Heart left ventricle (tissue), 16 donors: ENCODE measurements at regions not wholly inside any gene's neighbourhood (a gene's known extent, or its start where the extent isn't known, plus 50 kb on each side); places are given as distances from the start of the nearest gene placed in this dataset.

Source experiments
- ATAC-seq, 4 donors: fragments of 200-7000 bp; cut with Tn5 transposase; one replicate each; pipeline ENCODE4 v1.9.1; 2020 to 2022; ENCODE audit warnings: moderate library complexity in 4 of 4, mild to moderate bottlenecking in 3 of 4, moderate number of reproducible peaks in 1 of 4
- DNase-seq, 5 donors: peaks; one replicate each; pipeline ENCODE4 v3.0.0-alpha.2; 2020
- H3K27ac ChIP-seq, 12 donors: fragments of 200-600 bp; sonication (generic) in 4 of 12; one replicate each; pipeline versions ENCODE4 v1.5.0 to v1.8.0; 2016 to 2022; ENCODE audit warnings: mild to moderate bottlenecking in 2 of 12
- H3K27me3 ChIP-seq, 9 donors: fragments of 200-600 bp; sonication (generic) in 2 of 9; one replicate each; pipeline versions ENCODE4 v1.5.1 to v1.8.0; 2016 to 2022; ENCODE audit warnings: mild to moderate bottlenecking in 3 of 9
- H3K36me3 ChIP-seq, 9 donors: fragments of 200-600 bp; sonication (generic) in 2 of 9; one replicate each; pipeline versions ENCODE4 v1.5.0 to v1.8.0; 2018 to 2022; ENCODE audit warnings: mild to moderate bottlenecking in 2 of 9
- H3K4me1 ChIP-seq, 12 donors: fragments of 200-600 bp; sonication (generic) in 4 of 12; one replicate each; pipeline versions ENCODE4 v1.5.0 to v1.8.0; 2016 to 2022; ENCODE audit warnings: mild to moderate bottlenecking in 3 of 12
- H3K4me3 ChIP-seq, 12 donors: fragments of 200-600 bp; sonication (generic) in 4 of 12; one replicate each; pipeline versions ENCODE4 v1.5.0 to v1.8.0; 2017 to 2022; ENCODE audit warnings: mild to moderate bottlenecking in 9 of 12, moderate library complexity in 4 of 12
- H3K9me3 ChIP-seq, 12 donors: fragments of 200-600 bp; sonication (generic) in 4 of 12; one replicate each; pipeline versions ENCODE4 v1.5.0 to v1.8.0; 2016 to 2022; ENCODE audit warnings: mild to moderate bottlenecking in 1 of 12
- POLR2A ChIP-seq, 2 donors: fragments of 450-650 bp; IDR thresholded peaks; one replicate each; pipeline ENCODE4 v1.6.1; 2017; ENCODE audit warnings: antibody characterized with exemption in 2 of 2, mild to moderate bottlenecking in 2 of 2, moderate library complexity in 2 of 2
- WGBS, 4 donors: extraction: QIAGEN DNeasy Blood & Tissue Kit in 2 of 4; methylation state at CpG; one replicate each; pipeline versions ENCODE4 v1.1.5 to v1.1.7; 2013 to 2018; 5-methylcytosine and 5-hydroxymethylcytosine counted together
- intact Hi-C, 10 donors: fragments of 100-400 bp; cut with DNase I; formaldehyde crosslinking; loops; one replicate each; pipeline versions ENCODE4 v1.11.1 to v1.14.2; 2022
- TF ChIP-seq, protein P1 (sequence below), 12 donors: fragments of 200-600 bp; sonication (generic) in 4 of 12; IDR thresholded peaks; one replicate each; pipeline versions ENCODE4 v1.5.0 to v1.8.0; 2018 to 2022; ENCODE audit warnings: antibody characterized with exemption in 12 of 12, mild to moderate bottlenecking in 5 of 12
- donor health status: ischemic (EF 13 %, LVEDD 7.1; RV severe dilation, severe dysfunction).
- donor health status: healthy with polysubstance abuse.
- donor health status: DM: no; HTN: yes; CAD: no.
- donor health status: DM: no; HTN: no; CAD: no.
- donor health status: ischemic (EF 25% LVEDD 6.9; RV normal size, moderate dysfunction).
- donor health status: ischemic (EF 25% LVEDD 5.7; RV mildly dilated, moderate dysfunction).
- donor health status: healthy.
- donor health status: DM: yes; HTN: yes; CAD: no.
- donor health status: ischemic (EF 35%, LVEDD 5.7; RV mildly dilated, moderate dysfunction).
- donor health status: nonischemic (EF 11% LVEDD 7.7; RV severe dilation, severe dysfunction).
- donor health status: DM: yes; HTN: yes; CAD: no.
- donor health status: PGD.
- donor health status: ischemic (EF 29% LVEDD 5.4; RV normal size, mild dysfunction).
- donor health status: nonischemic (EF 23%, LVEDD 6.1; RV moderate dilation, normal function).

DNA sequence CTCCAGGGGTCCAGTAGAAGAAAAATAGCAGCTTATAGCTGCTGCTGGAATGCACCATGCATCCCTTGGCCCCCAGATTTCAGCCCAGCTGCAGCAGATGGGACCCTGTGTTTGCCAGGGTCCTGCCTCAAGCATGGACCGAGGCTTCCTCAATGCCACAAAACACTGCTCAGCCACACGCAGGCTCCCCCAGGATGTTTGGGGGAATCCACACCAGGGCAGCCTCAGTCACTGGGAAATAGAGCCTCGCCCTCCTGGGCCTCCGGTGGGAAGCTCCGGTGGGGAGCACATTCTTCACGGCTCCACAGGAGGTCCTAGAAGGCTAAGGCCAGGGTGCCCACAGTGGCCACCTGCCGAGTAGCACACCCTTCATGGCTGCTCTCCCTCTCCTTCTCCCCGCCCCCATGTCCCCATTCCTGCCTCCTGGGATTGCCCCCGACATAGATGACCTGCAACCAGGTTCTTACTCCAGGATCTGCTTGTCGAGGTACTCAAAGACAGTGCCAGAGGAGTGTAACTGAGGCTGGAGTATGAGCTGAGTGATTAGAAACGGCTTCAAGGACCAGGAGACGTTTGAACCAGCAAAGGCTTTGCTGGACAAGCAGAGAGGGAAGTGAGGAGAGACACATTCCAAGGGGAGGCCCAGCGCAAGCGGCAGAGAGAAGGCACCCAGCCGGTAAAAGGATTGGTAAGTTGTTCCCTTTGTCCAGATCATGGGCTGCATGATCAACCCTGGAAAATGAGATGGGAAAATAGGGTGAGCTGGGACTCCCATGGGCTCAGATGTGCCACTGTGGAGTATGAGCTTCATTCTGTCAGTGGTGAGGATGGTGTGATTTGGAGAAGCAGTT lies 110.7 kb upstream of the UQCRFS1 start:
- Histone ChIP-seq H3K4me1 (no peaks in the 10 kb centered on the region), H3K9me3 (no peaks in the 10 kb centered on the region), H3K27ac (no peak overlapping the region), H3K36me3 (no peaks in the 10 kb centered on the region), H3K27me3 (peaks cover 0 to 9% (median 0%) of the 10 kb centered on the region in 9 donors), H3K4me3 (no peak overlapping the region)
- DNase-seq (no peak), ATAC-seq (no peak)
- TF ChIP-seq, protein P1, sequence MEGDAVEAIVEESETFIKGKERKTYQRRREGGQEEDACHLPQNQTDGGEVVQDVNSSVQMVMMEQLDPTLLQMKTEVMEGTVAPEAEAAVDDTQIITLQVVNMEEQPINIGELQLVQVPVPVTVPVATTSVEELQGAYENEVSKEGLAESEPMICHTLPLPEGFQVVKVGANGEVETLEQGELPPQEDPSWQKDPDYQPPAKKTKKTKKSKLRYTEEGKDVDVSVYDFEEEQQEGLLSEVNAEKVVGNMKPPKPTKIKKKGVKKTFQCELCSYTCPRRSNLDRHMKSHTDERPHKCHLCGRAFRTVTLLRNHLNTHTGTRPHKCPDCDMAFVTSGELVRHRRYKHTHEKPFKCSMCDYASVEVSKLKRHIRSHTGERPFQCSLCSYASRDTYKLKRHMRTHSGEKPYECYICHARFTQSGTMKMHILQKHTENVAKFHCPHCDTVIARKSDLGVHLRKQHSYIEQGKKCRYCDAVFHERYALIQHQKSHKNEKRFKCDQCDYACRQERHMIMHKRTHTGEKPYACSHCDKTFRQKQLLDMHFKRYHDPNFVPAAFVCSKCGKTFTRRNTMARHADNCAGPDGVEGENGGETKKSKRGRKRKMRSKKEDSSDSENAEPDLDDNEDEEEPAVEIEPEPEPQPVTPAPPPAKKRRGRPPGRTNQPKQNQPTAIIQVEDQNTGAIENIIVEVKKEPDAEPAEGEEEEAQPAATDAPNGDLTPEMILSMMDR (IDR thresholded peaks at IDR 0.05) = no peak
- no peak for TF ChIP-seq POLR2A (IDR thresholded peaks at IDR 0.05)
- intact Hi-C loops = no loop called here
- 68 to 80% (median 74%) methylated on average over 12 to 15 of the region's 15 CpGs for WGBS, 4 donors

DNA sequence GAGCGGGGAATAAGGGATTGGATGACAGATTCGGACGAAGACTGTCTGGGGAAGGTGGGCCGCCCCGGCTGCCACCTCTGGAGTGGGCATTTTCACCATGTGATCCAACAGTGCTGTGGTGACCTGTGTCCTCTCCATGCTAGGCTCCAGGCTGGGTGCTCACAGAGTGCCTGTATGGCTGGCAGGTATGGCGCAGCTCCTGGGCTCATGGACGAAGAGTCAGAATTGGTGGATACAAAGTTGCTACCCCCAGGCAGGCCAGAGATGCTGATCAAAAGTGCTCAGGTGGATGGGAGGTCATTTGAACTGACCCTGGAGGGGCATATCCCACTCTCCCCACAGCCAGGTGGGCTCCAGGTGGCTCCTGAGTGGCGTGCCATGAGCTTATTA lies 111.3 kb upstream of the UQCRFS1 start:
- H3K27ac ChIP-seq = no peak overlapping the region
- H3K4me1 ChIP-seq = no peaks in the 10 kb centered on the region
- TF ChIP-seq, protein P1 (IDR thresholded peaks at IDR 0.05) = no peak
- no peak for TF ChIP-seq POLR2A (IDR thresholded peaks at IDR 0.05)
- no peak for DNase-seq
- H3K4me3 ChIP-seq = no peak overlapping the region
- H3K27me3 ChIP-seq = peaks cover 0 to 9% (median 0%) of the 10 kb centered on the region in 9 donors
- no peaks in the 10 kb centered on the region for H3K36me3 ChIP-seq
- H3K9me3 ChIP-seq = peaks cover 0 to 2% (median 0%) of the 10 kb centered on the region in 12 donors
- 77 to 88% (median 85%) methylated on average over 8 of the region's 8 CpGs for whole genome bisulfite sequencing, 4 donors
- ATAC-seq = no peak
- intact Hi-C loops = no loop called here

DNA sequence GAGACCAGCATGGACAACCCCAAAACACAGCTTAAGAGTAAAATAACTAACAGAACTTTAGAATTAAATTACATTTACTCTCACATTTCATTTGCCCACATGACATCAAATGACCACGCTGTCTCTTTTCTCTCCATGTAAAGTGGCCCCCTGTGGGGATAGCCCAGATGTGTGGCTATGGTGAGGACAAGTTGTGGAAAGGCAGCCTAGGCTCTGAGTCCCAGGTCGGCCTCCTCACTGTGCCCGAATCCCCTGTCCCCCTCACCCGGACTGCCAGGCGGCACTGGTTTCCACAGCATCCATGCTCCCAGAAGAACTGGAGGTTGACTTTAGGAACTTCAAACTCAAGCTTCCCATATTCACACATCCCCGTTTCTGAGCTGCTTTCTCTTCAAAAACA lies 111.8 kb upstream of the UQCRFS1 start:
- DNase-seq = no peak

More for the DNA sequence above, 111.8 kb upstream of the UQCRFS1 start:
- no peak overlapping the region for H3K27ac ChIP-seq
- H3K36me3 ChIP-seq = no peaks in the 10 kb centered on the region
- no peak for TF ChIP-seq POLR2A (IDR thresholded peaks at IDR 0.05)
- TF ChIP-seq, protein P1 (IDR thresholded peaks at IDR 0.05) = no peak
- intact Hi-C loops = no loop called here
- H3K4me1 ChIP-seq = no peaks in the 10 kb centered on the region
- peaks cover 0 to 6% (median 0%) of the 10 kb centered on the region in 12 donors for H3K9me3 ChIP-seq
- ATAC-seq = no peak
- H3K4me3 ChIP-seq = no peak overlapping the region
- H3K27me3 ChIP-seq = peaks cover 0 to 9% (median 0%) of the 10 kb centered on the region in 9 donors
- 78 to 85% (median 79%) methylated on average over 6 of the region's 6 CpGs for whole genome bisulfite sequencing, 4 donors
